Neural progenitor cell (in vitro differentiated cells): ENCODE measurements at regions not wholly inside any gene's neighbourhood (a gene's known extent, or its start where the extent isn't known, plus 50 kb on each side); places are given as distances from the start of the nearest gene placed in this dataset.

Experiments used
- DNase-seq: peaks from one replicate; pipeline ENCODE4 v3.0.0-alpha.2; 2016; ENCODE audit warnings: low spot score
- H2AFZ ChIP-seq: fragments of 200-600 bp; sonication (generic); replicated peaks from 2 replicates; pipeline ENCODE4 v1.6.1; 2016; ENCODE audit warnings: antibody characterized with exemption
- H3F3A ChIP-seq: fragments of 200-600 bp; sonication (generic); 2 replicates; pipeline ENCODE4 v1.6.1; 2016; ENCODE audit warnings: antibody characterized with exemption, low read depth
- H3K27ac ChIP-seq: fragments of 200-600 bp; sonication (generic); 2 replicates; pipeline ENCODE4 v1.5.1; 2016; ENCODE audit warnings: mild to moderate bottlenecking
- H3K27me3 ChIP-seq: fragments of 200-600 bp; sonication (generic); 2 replicates; pipeline ENCODE4 v1.6.1; 2016; ENCODE audit warnings: mild to moderate bottlenecking, moderate library complexity
- H3K36me3 ChIP-seq: fragments of 200-600 bp; sonication (generic); 2 replicates; pipeline ENCODE4 v1.5.1; 2016
- H3K4me1 ChIP-seq: fragments of 200-600 bp; sonication (generic); 2 replicates; pipeline ENCODE4 v1.6.1; 2016; ENCODE audit warnings: mixed run types
- H3K4me2 ChIP-seq: fragments of 200-600 bp; sonication (generic); 2 replicates; pipeline ENCODE4 v1.6.1; 2016
- H3K4me3 ChIP-seq: fragments of 200-600 bp; sonication (generic); 2 replicates; pipeline ENCODE4 v1.5.1; 2016
- H3K79me2 ChIP-seq: fragments of 200-600 bp; sonication (generic); 2 replicates; pipeline ENCODE4 v1.6.1; 2016; ENCODE audit warnings: low read depth
- H3K9ac ChIP-seq: fragments of 200-600 bp; sonication (generic); 2 replicates; pipeline ENCODE4 v1.6.1; 2016
- H3K9me3 ChIP-seq: fragments of 200-600 bp; sonication (generic); 2 replicates; pipeline ENCODE4 v1.5.1; 2016; ENCODE audit warnings: low read depth
- H4K20me1 ChIP-seq: fragments of 200-600 bp; sonication (generic); 2 replicates; pipeline ENCODE4 v1.6.1; 2016; ENCODE audit warnings: low read depth
- H3K27ac Mint-ChIP-seq: 3 replicates; pipeline ENCODE4 v1.8.0; 2021; ENCODE audit warnings: mixed read lengths
- H3K27me3 Mint-ChIP-seq: 2 replicates; pipeline ENCODE4 v1.8.0; 2022; ENCODE audit warnings: low read depth, mild to moderate bottlenecking, inconsistent platforms, moderate library complexity, mixed read lengths; ENCODE audit not compliant: insufficient read depth
- H3K36me3 Mint-ChIP-seq: 3 replicates; pipeline ENCODE4 v1.8.0; 2021; ENCODE audit warnings: mixed read lengths
- H3K4me1 Mint-ChIP-seq: 3 replicates; pipeline ENCODE4 v1.8.0; 2021; ENCODE audit warnings: mixed read lengths
- H3K4me3 Mint-ChIP-seq: 3 replicates; pipeline ENCODE4 v1.8.0; 2021; ENCODE audit warnings: mild to moderate bottlenecking, moderate library complexity, mixed read lengths
- H3K9me3 Mint-ChIP-seq: 3 replicates; pipeline ENCODE4 v1.8.0; 2020; ENCODE audit warnings: mixed read lengths
- CTCF ChIP-seq: fragments of 200-600 bp; sonication (generic); IDR thresholded peaks from 2 replicates; pipeline ENCODE4 v1.5.1; 2017; ENCODE audit warnings: antibody characterized with exemption, mild to moderate bottlenecking
- EZH2 ChIP-seq: fragments of 200-600 bp; sonication (generic); IDR thresholded peaks from 2 replicates; pipeline ENCODE4 v1.6.1; 2017; ENCODE audit warnings: antibody characterized with exemption, mild to moderate bottlenecking, moderate library complexity
- EZH2phosphoT487 ChIP-seq: fragments of 200-600 bp; sonication (generic); IDR thresholded peaks from 2 replicates; pipeline ENCODE4 v1.6.1; 2017; ENCODE audit warnings: antibody characterized with exemption

GRCh38 chr14:61126603-61127498, 145.8 kb downstream of the SLC38A6 start:
- H3K27ac ChIP-seq, result peak overlapping the region; percentile 50
- peaks cover 20% of the 10 kb centered on the region for H3K4me1 ChIP-seq
- H2AFZ ChIP-seq, result no peak overlapping the region

GRCh38 chr14:61125867-61126572, 145.0 kb downstream of the SLC38A6 start:
- peaks cover 6% of the 10 kb centered on the region for H3K9me3 Mint-ChIP-seq
- H3F3A ChIP-seq, result peaks cover 24% of the 10 kb centered on the region
- H3K4me3 ChIP-seq, result no peak overlapping the region
- H3K27me3 ChIP-seq, result no peaks in the 10 kb centered on the region
- H3K4me3 Mint-ChIP-seq, result no peak overlapping the region
- TF ChIP-seq EZH2 (no peak), EZH2phosphoT487 (no peak), CTCF (no peak)
- peaks cover 9% of the 10 kb centered on the region for H3K27me3 Mint-ChIP-seq
- peak overlapping the region; percentile 63 for H3K4me2 ChIP-seq
- H2AFZ ChIP-seq, result no peak overlapping the region
- H3K4me1 Mint-ChIP-seq, result peaks cover 20% of the 10 kb centered on the region
- no peaks in the 10 kb centered on the region for H3K36me3 Mint-ChIP-seq
- DNase-seq, result no peak
- no peaks in the 10 kb centered on the region for H3K79me2 ChIP-seq
- H3K36me3 ChIP-seq, result no peaks in the 10 kb centered on the region
- H3K9me3 ChIP-seq, result no peaks in the 10 kb centered on the region
- no peaks in the 10 kb centered on the region for H4K20me1 ChIP-seq
- H3K9ac ChIP-seq, result no peak overlapping the region
- H3K27ac ChIP-seq, result no peak overlapping the region
- H3K4me1 ChIP-seq, result peaks cover 20% of the 10 kb centered on the region
- H3K27ac Mint-ChIP-seq, result peak overlapping the region; percentile 35

More at GRCh38 chr14:61126603-61127498, 145.8 kb downstream of the SLC38A6 start:
- no peak overlapping the region for H3K4me3 ChIP-seq
- peaks cover 6% of the 10 kb centered on the region for H3K27me3 Mint-ChIP-seq
- no peak overlapping the region for H3K9ac ChIP-seq
- H4K20me1 ChIP-seq, result no peaks in the 10 kb centered on the region
- no peak for TF ChIP-seq CTCF
- no peak for TF ChIP-seq EZH2
- no peak for TF ChIP-seq EZH2phosphoT487
- no peaks in the 10 kb centered on the region for H3K36me3 Mint-ChIP-seq
- no peak overlapping the region for H3K4me3 Mint-ChIP-seq
- peaks cover 20% of the 10 kb centered on the region for H3K4me1 Mint-ChIP-seq
- H3K36me3 ChIP-seq, result no peaks in the 10 kb centered on the region
- peaks cover 2% of the 10 kb centered on the region for H3K9me3 Mint-ChIP-seq
- H3F3A ChIP-seq, result peaks cover 24% of the 10 kb centered on the region
- no peaks in the 10 kb centered on the region for H3K79me2 ChIP-seq
- peak overlapping the region; percentile 34 for H3K27ac Mint-ChIP-seq
- H3K9me3 ChIP-seq, result no peaks in the 10 kb centered on the region
- peak; percentile 67 for DNase-seq
- no peaks in the 10 kb centered on the region for H3K27me3 ChIP-seq
- peak overlapping the region; percentile 63 for H3K4me2 ChIP-seq

- DNase-seq, result no peak
- Mint-ChIP-seq H3K27me3 (peaks cover 9% of the 10 kb centered on the region), H3K36me3 (no peaks in the 10 kb centered on the region), H3K9me3 (peaks cover 10% of the 10 kb centered on the region), H3K4me3 (no peak overlapping the region), H3K27ac (no peak overlapping the region), H3K4me1 (peaks cover 20% of the 10 kb centered on the region)
- no peaks in the 10 kb centered on the region for H3K9me3 ChIP-seq
- no peaks in the 10 kb centered on the region for H3K36me3 ChIP-seq
- H3K9ac ChIP-seq, result no peak overlapping the region
- no peaks in the 10 kb centered on the region for H4K20me1 ChIP-seq
- no peak overlapping the region for H2AFZ ChIP-seq
- peaks cover 20% of the 10 kb centered on the region for H3K4me1 ChIP-seq
- no peaks in the 10 kb centered on the region for H3K27me3 ChIP-seq
- no peaks in the 10 kb centered on the region for H3K79me2 ChIP-seq
- TF ChIP-seq CTCF (no peak), EZH2phosphoT487 (no peak), EZH2 (no peak)
- H3K27ac ChIP-seq, result no peak overlapping the region
- H3K4me3 ChIP-seq, result no peak overlapping the region
- peaks cover 24% of the 10 kb centered on the region for H3F3A ChIP-seq
- H3K4me2 ChIP-seq, result no peak overlapping the region
Observed at GRCh38 chr14:61125041-61125866, 144.2 kb downstream of the SLC38A6 start.
